HG03571 (cell line): ENCODE measurements at regions not wholly inside any gene's neighbourhood (a gene's known extent, or its start where the extent isn't known, plus 50 kb on each side); places are given as distances from the start of the nearest gene placed in this dataset.

Experiments
- ATAC-seq: cut with Tn5 transposase; IDR thresholded peaks from one replicate; pipeline ENCODE4 v1.9.1; 2021; ENCODE audit not compliant: unreplicated experiment

GRCh38 chr2:241942416-241943208 is 73.1 kb downstream of the RTP5 start:
- no peak for ATAC-seq

GRCh38 chr2:241943209-241943850 is 73.8 kb downstream of the RTP5 start:
- no peak for ATAC-seq

- ATAC-seq: no peak
Observed at GRCh38 chr2:241943961-241944575, 74.5 kb downstream of the RTP5 start.

- no peak for ATAC-seq
Observed at GRCh38 chr2:241944821-241945220, 75.3 kb downstream of the RTP5 start.

- ATAC-seq: no peak
Observed at GRCh38 chr2:241945311-241945710, 75.8 kb downstream of the RTP5 start.

GRCh38 chr2:241945803-241946202 is 76.3 kb downstream of the RTP5 start:
- no peak for ATAC-seq

- ATAC-seq: no peak
Observed at GRCh38 chr2:241946306-241947003, 76.9 kb downstream of the RTP5 start.

- no peak for ATAC-seq
Observed at GRCh38 chr2:241947004-241947350, 77.4 kb downstream of the RTP5 start.

GRCh38 chr2:241947401-241947800 is 77.9 kb downstream of the RTP5 start:
- no peak for ATAC-seq

- ATAC-seq: no peak
Observed at GRCh38 chr2:241947876-241948275, 78.3 kb downstream of the RTP5 start.

- ATAC-seq: no peak
Observed at GRCh38 chr2:241948299-241948897, 78.9 kb downstream of the RTP5 start.

- ATAC-seq: no peak
Observed at GRCh38 chr2:241948901-241949735, 79.6 kb downstream of the RTP5 start.

- no peak for ATAC-seq
Observed at GRCh38 chr2:241949736-241950412, 80.3 kb downstream of the RTP5 start.

- ATAC-seq: no peak
Observed at GRCh38 chr2:241950413-241951315, 81.1 kb downstream of the RTP5 start.

GRCh38 chr2:241951316-241951700 is 81.8 kb downstream of the RTP5 start:
- no peak for ATAC-seq

GRCh38 chr2:241951920-241952319 is 82.4 kb downstream of the RTP5 start:
- no peak for ATAC-seq

GRCh38 chr2:241952816-241953215 is 83.3 kb downstream of the RTP5 start:
- no peak for ATAC-seq

- ATAC-seq: no peak
Observed at GRCh38 chr2:241953324-241953928, 83.9 kb downstream of the RTP5 start.
